Lung (tissue), 11 donors: ENCODE measurements at regions not wholly inside any gene's neighbourhood (a gene's known extent, or its start where the extent isn't known, plus 50 kb on each side); places are given as distances from the start of the nearest gene placed in this dataset.

Experiments used
- ATAC-seq: fragments of 200-7000 bp; cut with Tn5 transposase; one replicate; pipeline ENCODE4 v1.9.1; 2020; ENCODE audit warnings: moderate number of reproducible peaks; ENCODE audit not compliant: insufficient read depth, low FRiP score
- DNase-seq, 3 donors: peaks; one replicate each; pipeline ENCODE4 v3.0.0-alpha.2; 2013 to 2017
- H3K27ac ChIP-seq, 2 donors: one replicate each; pipeline ENCODE4 v1.5.1; 2013; ENCODE audit warnings: mild to moderate bottlenecking in 2 of 2, moderate library complexity in 2 of 2, control low read depth in 1 of 2, inconsistent platforms in 1 of 2, low read depth in 1 of 2, low read length in 1 of 2
- H3K27me3 ChIP-seq, 3 donors: one replicate each; pipeline ENCODE4 v1.5.1; 2013; ENCODE audit warnings: low read length in 2 of 3; ENCODE audit not compliant: control insufficient read depth in 3 of 3, insufficient read depth in 3 of 3
- H3K36me3 ChIP-seq, 4 donors: one replicate each; pipeline ENCODE4 v1.5.1; 2013; ENCODE audit warnings: low read length in 4 of 4, mild to moderate bottlenecking in 1 of 4, moderate library complexity in 1 of 4; ENCODE audit not compliant: control insufficient read depth in 4 of 4, insufficient read depth in 4 of 4
- H3K4me1 ChIP-seq, 5 donors: one replicate each; pipeline ENCODE4 v1.5.1; 2013; ENCODE audit warnings: low read length in 5 of 5, mild to moderate bottlenecking in 2 of 5, moderate library complexity in 1 of 5; ENCODE audit not compliant: control insufficient read depth in 5 of 5, insufficient read depth in 5 of 5
- H3K4me3 ChIP-seq: one replicate; pipeline ENCODE4 v1.5.1; 2013; ENCODE audit warnings: mild to moderate bottlenecking, control low read depth, moderate library complexity
- H3K9ac ChIP-seq, 2 donors: one replicate each; pipeline ENCODE4 v1.5.1; 2013; ENCODE audit warnings: low read length in 2 of 2, control low read depth in 1 of 2; ENCODE audit not compliant: insufficient read depth in 1 of 2
- H3K9me3 ChIP-seq, 4 donors: one replicate each; pipeline ENCODE4 v1.5.1; 2013; ENCODE audit warnings: low read length in 3 of 4, mild to moderate bottlenecking in 1 of 4, moderate library complexity in 1 of 4; ENCODE audit not compliant: control insufficient read depth in 4 of 4, insufficient read depth in 3 of 4
- CTCF ChIP-seq: IDR thresholded peaks from 2 replicates; pipeline ENCODE4 v1.5.1; 2012; ENCODE audit warnings: mild to moderate bottlenecking; ENCODE audit errors: control extremely low read depth, extremely low read depth
- WGBS, 2 donors: extraction: QIAGEN DNeasy Blood & Tissue Kit; methylation state at CpG; one replicate each; pipeline ENCODE4 v1.1.7; 2013; 5-methylcytosine and 5-hydroxymethylcytosine counted together
- donor health status: control.
- donor health status: control.
- donor health status: Bipolar disorder and iron deficiency.
- donor health status: healthy.
- donor health status: DM: yes; HTN: yes; CAD: no.

- ATAC-seq (no peak), DNase-seq (no peak)
- no peak overlapping the region for H3K9ac ChIP-seq
- no peaks in the 10 kb centered on the region for H3K36me3 ChIP-seq
- TF ChIP-seq CTCF, result no peak
- H3K9me3 ChIP-seq, result no peaks in the 10 kb centered on the region
- no peak overlapping the region for H3K4me3 ChIP-seq
- H3K4me1 ChIP-seq, result peaks cover 0 to 15% (median 0%) of the 10 kb centered on the region in 5 donors
- H3K27me3 ChIP-seq, result no peaks in the 10 kb centered on the region
- H3K27ac ChIP-seq, result no peak overlapping the region
- WGBS, 2 donors, result 89 to 97% methylated on average over 5 of the region's 5 CpGs
These were observed 78.7 kb upstream of the HDAC4 start for GRCh38 chr2:239479471-239479870.

GRCh38 chr2:239477591-239477990 lies 76.8 kb upstream of the HDAC4 start:
- ATAC-seq (no peak), DNase-seq (no peak)
- no peaks in the 10 kb centered on the region for H3K36me3 ChIP-seq
- no peak overlapping the region for H3K27ac ChIP-seq
- no peaks in the 10 kb centered on the region for H3K9me3 ChIP-seq
- no peak for TF ChIP-seq CTCF
- peaks cover 0 to 5% (median 0%) of the 10 kb centered on the region in 5 donors for H3K4me1 ChIP-seq
- H3K4me3 ChIP-seq, result no peak overlapping the region
- WGBS, 2 donors, result 89% methylated on average over 19 of the region's 19 CpGs
- H3K9ac ChIP-seq, result no peak overlapping the region
- no peaks in the 10 kb centered on the region for H3K27me3 ChIP-seq

GRCh38 chr2:239476757-239477585 lies 76.2 kb upstream of the HDAC4 start:
- H3K9ac ChIP-seq, result no peak overlapping the region
- no peak for TF ChIP-seq CTCF
- H3K27me3 ChIP-seq, result no peaks in the 10 kb centered on the region
- DNase-seq, result no peak
- H3K36me3 ChIP-seq, result no peaks in the 10 kb centered on the region
- no peak overlapping the region for H3K4me3 ChIP-seq
- H3K27ac ChIP-seq, result no peak overlapping the region
- ATAC-seq, result no peak
- WGBS, 2 donors, result 86 to 92% methylated on average over 25 of the region's 25 CpGs
- H3K4me1 ChIP-seq, result no peaks in the 10 kb centered on the region
- no peaks in the 10 kb centered on the region for H3K9me3 ChIP-seq
